GM13977 (cell line): ENCODE measurements at regions not wholly inside any gene's neighbourhood (a gene's known extent, or its start where the extent isn't known, plus 50 kb on each side); places are given as distances from the start of the nearest gene placed in this dataset.

Experiments
- DNase-seq: peaks from one replicate; pipeline ENCODE4 v3.0.0; 2012; ENCODE audit warnings: low spot score
- in situ Hi-C: fragments of 300-500 bp; cut with MboI; formaldehyde crosslinking; loops from one replicate; pipeline ENCODE4 v1.12.0; 2022; ENCODE audit warnings: low sequenced_read_pairs, low pct_unique_long_range_greater_than_20kb, mixed read lengths, inconsistent platforms; ENCODE audit not compliant: unreplicated experiment
- TF ChIP-seq, protein P1 (sequence below): IDR thresholded peaks from 2 replicates; pipeline ENCODE4 v1.5.1; 2012; ENCODE audit warnings: mild to moderate bottlenecking, control low read depth; ENCODE audit not compliant: insufficient read depth; ENCODE audit errors: extremely low read depth, missing control alignments

DNA sequence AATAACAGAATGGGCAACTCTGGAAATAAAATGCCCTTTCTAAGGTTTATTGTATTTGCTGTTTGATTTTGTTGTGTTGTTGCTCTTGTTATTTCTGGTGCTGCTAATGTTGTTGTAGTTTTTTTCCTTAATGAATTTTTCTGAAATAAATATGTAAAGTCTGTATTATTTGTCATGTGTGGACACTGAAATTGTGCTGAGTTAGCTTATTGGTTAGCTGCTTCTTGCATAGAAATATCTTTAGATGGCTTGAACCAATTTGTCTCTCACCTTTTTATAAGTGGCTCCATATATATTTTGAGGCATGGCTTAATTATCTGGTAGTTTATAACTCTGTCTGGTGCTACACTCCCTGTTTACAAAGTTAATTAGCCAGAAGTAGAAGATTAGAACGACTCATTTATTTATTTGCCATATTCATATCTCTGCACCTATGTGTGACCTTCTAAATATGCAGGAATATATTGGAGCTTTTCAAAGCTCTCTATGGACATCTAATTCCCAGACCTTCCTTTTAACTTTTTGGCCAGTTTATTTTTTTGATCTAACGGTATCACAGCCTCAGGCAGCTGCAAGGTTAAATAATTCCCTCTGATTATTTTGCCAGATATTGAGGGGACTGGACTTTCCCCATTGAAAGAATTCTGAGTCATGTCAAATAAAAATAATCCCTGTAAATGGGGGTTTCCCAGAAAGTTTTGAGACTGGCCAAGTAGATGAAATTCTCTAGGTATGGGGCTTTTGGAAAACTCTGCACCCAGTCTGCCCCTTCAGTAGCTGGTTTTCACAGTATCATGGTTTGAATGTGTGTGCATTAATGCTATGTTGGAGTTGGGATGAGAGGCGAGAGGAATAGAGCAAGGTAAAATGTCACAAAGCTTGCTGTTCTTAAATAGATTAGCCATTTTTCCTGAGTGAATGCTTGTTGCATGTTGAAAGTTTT, 1331.7 kb upstream of the MIR17HG start:
- TF ChIP-seq, protein P1, sequence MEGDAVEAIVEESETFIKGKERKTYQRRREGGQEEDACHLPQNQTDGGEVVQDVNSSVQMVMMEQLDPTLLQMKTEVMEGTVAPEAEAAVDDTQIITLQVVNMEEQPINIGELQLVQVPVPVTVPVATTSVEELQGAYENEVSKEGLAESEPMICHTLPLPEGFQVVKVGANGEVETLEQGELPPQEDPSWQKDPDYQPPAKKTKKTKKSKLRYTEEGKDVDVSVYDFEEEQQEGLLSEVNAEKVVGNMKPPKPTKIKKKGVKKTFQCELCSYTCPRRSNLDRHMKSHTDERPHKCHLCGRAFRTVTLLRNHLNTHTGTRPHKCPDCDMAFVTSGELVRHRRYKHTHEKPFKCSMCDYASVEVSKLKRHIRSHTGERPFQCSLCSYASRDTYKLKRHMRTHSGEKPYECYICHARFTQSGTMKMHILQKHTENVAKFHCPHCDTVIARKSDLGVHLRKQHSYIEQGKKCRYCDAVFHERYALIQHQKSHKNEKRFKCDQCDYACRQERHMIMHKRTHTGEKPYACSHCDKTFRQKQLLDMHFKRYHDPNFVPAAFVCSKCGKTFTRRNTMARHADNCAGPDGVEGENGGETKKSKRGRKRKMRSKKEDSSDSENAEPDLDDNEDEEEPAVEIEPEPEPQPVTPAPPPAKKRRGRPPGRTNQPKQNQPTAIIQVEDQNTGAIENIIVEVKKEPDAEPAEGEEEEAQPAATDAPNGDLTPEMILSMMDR: no peak
- in situ Hi-C loops: no loop called here
- DNase-seq: no peak

DNA sequence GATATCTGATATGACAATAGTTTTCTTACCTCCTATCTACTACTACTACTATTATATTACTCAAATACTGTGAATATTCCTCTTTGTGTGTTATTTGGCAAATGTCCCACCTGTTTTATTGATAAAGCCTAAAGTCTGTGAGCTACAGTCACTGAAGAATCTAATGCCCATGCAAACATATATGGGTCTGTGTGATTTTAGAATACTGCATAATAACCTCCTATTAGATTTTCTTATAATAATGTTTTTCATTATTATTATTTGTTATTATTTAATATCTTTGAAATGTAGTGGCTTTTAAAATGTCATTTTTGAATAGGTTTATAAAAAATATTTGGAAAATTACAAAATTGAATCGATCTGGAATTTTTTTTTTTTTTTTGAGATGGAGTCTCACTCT, 1330.8 kb upstream of the MIR17HG start:
- TF ChIP-seq, protein P1: no peak
- DNase-seq: no peak
- in situ Hi-C loops: no loop called here

DNA sequence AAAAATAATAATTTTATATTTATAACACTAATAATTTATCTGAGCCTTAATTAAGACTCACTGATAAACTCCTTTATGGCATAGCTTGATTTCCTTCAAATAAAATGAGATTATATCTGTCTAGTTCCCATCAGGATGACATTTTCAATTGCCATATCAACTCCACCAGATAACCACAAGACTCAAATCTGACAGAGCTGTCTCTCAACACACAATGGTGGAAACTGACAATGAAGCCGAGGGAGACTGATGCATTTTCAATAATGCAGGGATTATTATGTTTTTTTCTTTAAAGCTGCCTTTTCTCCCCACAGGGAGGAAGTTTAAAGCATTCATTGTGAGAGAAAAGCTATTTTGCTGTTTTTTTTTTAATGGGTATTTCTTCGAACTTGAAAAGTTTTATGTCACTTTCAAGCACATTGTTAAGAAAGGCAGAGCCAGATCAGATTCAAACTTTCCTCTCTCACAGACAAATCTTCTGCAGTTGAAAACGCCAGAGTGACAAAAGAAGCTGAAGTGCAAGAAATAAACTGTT, 1326.9 kb upstream of the MIR17HG start:
- TF ChIP-seq, protein P1: no peak
- in situ Hi-C loops: no loop called here
- DNase-seq: no peak

DNA sequence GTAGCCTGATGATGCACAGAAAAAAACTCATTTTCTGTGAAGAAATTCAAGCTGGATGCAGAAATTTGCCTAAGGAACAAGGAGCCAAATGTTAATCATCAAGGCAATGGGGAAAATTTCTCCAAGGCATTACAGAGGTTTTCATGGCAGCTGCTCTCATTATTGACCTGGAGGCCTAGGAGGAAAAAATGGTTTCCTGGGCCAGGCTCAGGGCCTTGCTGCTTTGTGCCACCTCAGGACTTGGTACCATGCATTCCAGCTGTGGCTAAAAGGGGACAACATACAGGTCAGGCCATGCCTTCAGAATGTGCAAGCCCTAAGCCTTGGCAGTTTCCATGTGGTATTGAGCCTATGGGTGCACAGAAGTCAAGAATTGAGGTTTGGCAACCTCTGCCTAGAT, 1320.1 kb upstream of the MIR17HG start:
- TF ChIP-seq, protein P1: no peak
- no peak for DNase-seq
- in situ Hi-C loops: no loop called here

DNA sequence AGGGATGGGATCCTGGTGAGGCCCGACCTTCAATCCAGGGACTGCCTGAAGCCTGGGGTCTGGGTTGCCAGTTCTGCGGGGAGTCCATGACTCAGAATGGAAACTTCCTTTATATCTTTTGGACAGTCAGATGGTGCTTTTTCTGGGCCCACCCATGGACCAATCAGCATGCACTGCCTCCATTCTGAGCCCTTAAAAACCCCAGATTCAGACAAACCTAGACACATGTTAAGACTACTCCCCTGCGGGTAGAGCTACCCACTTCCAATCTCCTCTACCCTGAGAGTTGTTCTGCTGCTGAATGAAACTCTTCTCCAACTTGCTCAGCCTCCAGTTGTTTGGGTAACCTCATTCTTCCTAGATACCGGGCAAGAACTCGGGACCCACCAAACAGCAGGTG, 1315.2 kb upstream of the MIR17HG start:
- no peak for DNase-seq
- in situ Hi-C loops: no loop called here
- TF ChIP-seq, protein P1: no peak

DNA sequence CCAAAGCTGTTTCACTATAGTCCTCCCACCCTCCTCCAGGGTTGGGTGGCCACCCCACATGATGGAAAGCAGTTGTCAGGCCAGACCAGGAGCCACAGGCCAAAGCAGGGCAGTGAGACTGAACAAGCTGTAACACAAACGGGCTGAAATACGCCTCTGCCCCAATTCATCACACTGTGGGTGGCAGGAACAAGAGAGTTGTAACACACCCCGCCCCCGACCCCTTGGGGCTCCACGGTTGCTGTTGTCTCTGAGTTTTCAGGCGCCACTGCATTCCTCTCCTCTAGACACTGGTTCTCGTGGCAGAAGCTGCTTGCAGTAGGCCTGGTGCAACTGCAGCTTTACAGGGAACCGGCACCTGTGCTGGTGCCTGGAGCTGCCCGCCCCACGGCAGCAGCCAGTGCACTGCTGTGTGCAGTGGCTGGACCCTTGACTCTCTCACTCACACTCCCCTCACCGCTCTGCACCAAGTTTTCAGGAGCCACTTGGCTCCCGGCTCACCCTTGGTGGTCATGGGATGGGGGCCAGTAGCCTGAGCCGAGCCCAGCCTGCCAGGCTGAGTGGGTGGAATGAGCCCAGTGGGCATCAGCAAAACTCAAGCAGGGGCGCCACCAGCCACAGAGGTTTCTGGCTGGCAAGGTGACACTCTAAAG, 1314.5 kb upstream of the MIR17HG start:
- TF ChIP-seq, protein P1: no peak
- no peak for DNase-seq
- in situ Hi-C loops: no loop called here
